Ovary (tissue), 7 donors: ENCODE measurements at regions not wholly inside any gene's neighbourhood (a gene's known extent, or its start where the extent isn't known, plus 50 kb on each side); places are given as distances from the start of the nearest gene placed in this dataset.
"Not testable (repeated sequence)": the region's sequence is repeated elsewhere in the genome, so short reads cannot be mapped to it uniquely, and the experiment has no call there.

Experiments used
- DNase-seq, 5 donors: peaks; one replicate each; pipeline ENCODE4 v3.0.0-alpha.2; 2019 to 2020
- H3K27ac ChIP-seq, 2 donors: fragments of 200-600 bp; one replicate each; pipeline versions ENCODE4 v1.5.1 to v1.8.0; 2019 to 2022
- H3K27me3 ChIP-seq: fragments of 200-600 bp; one replicate; pipeline ENCODE4 v1.8.0; 2022
- H3K36me3 ChIP-seq: fragments of 200-600 bp; sonication (generic); one replicate; pipeline ENCODE4 v1.5.1; 2019
- H3K4me1 ChIP-seq: one replicate; pipeline ENCODE4 v1.8.1; 2013; ENCODE audit warnings: mild to moderate bottlenecking, moderate library complexity; ENCODE audit not compliant: insufficient read depth
- H3K4me3 ChIP-seq: fragments of 200-600 bp; sonication (generic); one replicate; pipeline ENCODE4 v1.5.1; 2017
- H3K9me3 ChIP-seq, 2 donors: fragments of 200-600 bp in 1 of 2; sonication (generic) in 1 of 2; one replicate each; pipeline versions ENCODE4 v1.5.1 to v1.8.1; 2013 to 2019; ENCODE audit warnings: mild to moderate bottlenecking in 1 of 2, moderate library complexity in 1 of 2
- EP300 ChIP-seq: sonication (generic); formaldehyde crosslinking; IDR thresholded peaks from one replicate; pipeline ENCODE4 v1.6.1; 2017; ENCODE audit warnings: antibody characterized with exemption
- POLR2A ChIP-seq: fragments of 450-650 bp; IDR thresholded peaks from one replicate; pipeline ENCODE4 v1.6.1; 2017; ENCODE audit warnings: antibody characterized with exemption, mild to moderate bottlenecking, moderate library complexity
- WGBS, 3 donors: extraction: QIAGEN DNeasy Blood & Tissue Kit in 1 of 3; methylation state at CpG; one replicate each; pipeline versions ENCODE4 v1.1.5 to v1.1.7; 2013 to 2017; 5-methylcytosine and 5-hydroxymethylcytosine counted together
- intact Hi-C, 4 donors: fragments of 100-400 bp; cut with DNase I; formaldehyde crosslinking; loops; one replicate each; pipeline versions ENCODE4 v1.11.0 to v1.15.1; 2022 to 2023
- TF ChIP-seq, protein P1 (sequence below), 3 donors: fragments of 450-650 bp in 2 of 3; fragments of 200-600 bp in 1 of 3; IDR thresholded peaks; one replicate each; pipeline versions ENCODE4 v1.5.1 to v1.8.0; 2016 to 2022; ENCODE audit warnings: antibody characterized with exemption in 3 of 3, mild to moderate bottlenecking in 1 of 3
- donor health status: DM: no; HTN: no; CAD: no; lungs with moderate emphysema.
- donor health status: DM: no; HTN: no; CAD: no.
- donor health status: Bipolar disorder and iron deficiency.
- donor health status: DM: no; HTN: no; CAD: no.
- donor health status: DM: yes; HTN: yes; CAD: no.

DNA sequence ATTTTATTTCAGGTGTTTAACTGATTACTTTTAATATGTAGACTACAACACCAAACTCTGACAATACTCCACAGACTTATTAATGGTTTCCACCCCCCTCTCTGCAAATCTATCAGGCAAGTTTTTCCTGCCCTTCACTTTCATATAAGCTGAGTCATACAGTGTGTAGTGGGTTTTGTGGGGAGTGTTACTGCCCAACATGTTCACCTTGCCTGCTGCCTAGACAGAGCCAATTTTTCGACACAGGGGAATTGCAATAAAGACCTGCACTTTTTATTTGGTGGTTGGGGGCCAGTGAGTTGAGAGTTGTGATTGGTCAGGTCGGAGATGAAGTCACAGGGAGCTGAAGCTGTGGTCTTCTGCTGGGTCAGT is 119.7 kb downstream of the PPIAL4G start:
- Histone ChIP-seq H3K9me3 (no peaks in the 10 kb centered on the region), H3K4me1 (no peaks in the 10 kb centered on the region), H3K27ac (no peak overlapping the region), H3K4me3 (no peak overlapping the region), H3K36me3 (no peaks in the 10 kb centered on the region), H3K27me3 (no peaks in the 10 kb centered on the region)
- WGBS, 3 donors, result 89 to 93% (median 92%) methylated on average over 2 of the region's 2 CpGs
- DNase-seq, result no peak
- intact Hi-C loops, result no loop called here
- TF ChIP-seq EP300 (no peak), POLR2A (no peak)
- TF ChIP-seq, protein P1, sequence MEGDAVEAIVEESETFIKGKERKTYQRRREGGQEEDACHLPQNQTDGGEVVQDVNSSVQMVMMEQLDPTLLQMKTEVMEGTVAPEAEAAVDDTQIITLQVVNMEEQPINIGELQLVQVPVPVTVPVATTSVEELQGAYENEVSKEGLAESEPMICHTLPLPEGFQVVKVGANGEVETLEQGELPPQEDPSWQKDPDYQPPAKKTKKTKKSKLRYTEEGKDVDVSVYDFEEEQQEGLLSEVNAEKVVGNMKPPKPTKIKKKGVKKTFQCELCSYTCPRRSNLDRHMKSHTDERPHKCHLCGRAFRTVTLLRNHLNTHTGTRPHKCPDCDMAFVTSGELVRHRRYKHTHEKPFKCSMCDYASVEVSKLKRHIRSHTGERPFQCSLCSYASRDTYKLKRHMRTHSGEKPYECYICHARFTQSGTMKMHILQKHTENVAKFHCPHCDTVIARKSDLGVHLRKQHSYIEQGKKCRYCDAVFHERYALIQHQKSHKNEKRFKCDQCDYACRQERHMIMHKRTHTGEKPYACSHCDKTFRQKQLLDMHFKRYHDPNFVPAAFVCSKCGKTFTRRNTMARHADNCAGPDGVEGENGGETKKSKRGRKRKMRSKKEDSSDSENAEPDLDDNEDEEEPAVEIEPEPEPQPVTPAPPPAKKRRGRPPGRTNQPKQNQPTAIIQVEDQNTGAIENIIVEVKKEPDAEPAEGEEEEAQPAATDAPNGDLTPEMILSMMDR (IDR thresholded peaks at IDR 0.05), result no peak

DNA sequence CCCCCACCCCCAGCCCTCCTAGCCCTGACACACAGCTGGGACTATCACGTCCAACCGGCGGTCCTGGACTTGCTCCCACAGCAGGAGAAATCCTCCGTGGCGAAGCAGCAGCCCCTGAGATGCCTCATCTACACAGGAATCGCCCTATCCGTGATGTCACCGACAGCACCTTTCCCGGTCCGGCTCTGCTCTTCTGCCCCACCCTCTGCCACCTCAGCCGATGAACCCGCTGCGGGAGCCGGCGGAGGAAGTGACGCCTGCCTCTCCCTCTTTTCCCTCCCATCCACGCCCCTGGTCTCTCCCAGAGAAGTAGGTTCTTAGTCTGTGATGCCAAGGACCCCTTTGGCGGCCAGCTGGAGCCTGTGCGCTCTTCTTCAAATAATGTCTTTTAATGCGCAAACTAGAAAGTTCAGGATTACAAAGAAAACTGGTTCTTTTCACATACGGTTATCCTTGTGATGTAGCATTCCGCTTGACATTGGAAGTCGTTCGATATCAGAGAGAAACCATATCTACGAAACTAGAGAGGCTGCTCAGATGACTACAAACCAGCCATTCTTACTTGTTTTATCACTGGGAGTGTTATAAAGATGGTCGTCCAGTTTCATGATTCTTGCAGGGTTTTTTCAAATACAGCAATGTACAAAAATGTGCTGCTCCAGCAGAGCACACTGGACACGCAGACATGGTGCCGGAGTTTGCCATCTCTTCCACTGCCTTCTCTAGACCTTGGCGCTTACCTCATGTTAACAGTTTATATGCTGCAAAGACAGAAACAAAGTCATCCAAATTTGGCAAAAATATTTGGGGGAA is 120.3 kb downstream of the PPIAL4G start:
- H3K9me3 ChIP-seq, result no peaks in the 10 kb centered on the region
- no peak overlapping the region for H3K4me3 ChIP-seq
- H3K27me3 ChIP-seq, result no peaks in the 10 kb centered on the region
- TF ChIP-seq EP300 (no peak), POLR2A (no peak)
- TF ChIP-seq, protein P1 (IDR thresholded peaks at IDR 0.05), result no peak
- no peaks in the 10 kb centered on the region for H3K4me1 ChIP-seq
- DNase-seq, result no peak
- no peaks in the 10 kb centered on the region for H3K36me3 ChIP-seq
- intact Hi-C loops, result no loop called here
- no peak overlapping the region for H3K27ac ChIP-seq
- 31 to 34% (median 34%) methylated on average over 29 of the region's 29 CpGs for WGBS, 3 donors

DNA sequence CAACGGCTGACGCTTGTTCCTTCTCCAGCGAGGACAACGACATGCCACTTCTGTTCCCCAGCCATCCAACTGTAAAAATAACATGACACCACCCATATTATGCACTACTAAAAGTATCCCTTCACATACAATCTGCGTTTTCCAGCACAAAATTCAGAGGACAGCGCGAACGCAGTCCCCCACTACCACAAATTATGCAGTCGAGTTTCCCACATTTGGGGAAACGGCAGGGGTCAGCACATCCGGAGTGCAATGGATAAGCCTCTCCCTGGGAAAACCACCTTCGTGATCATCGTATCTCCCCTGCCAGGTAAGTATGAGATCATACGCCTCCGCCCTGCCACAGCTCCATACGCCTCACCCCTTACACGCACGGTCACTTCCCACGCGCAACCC is 120.9 kb downstream of the PPIAL4G start:
- DNase-seq, result no peak
- Histone ChIP-seq H3K4me1 (no peaks in the 10 kb centered on the region), H3K27me3 (no peaks in the 10 kb centered on the region), H3K27ac (no peak overlapping the region), H3K4me3 (no peak overlapping the region), H3K9me3 (no peaks in the 10 kb centered on the region), H3K36me3 (no peaks in the 10 kb centered on the region)
- 15 to 20% (median 15%) methylated on average over 20 of the region's 20 CpGs for whole genome bisulfite sequencing, 3 donors
- TF ChIP-seq POLR2A (no peak), EP300 (no peak)
- TF ChIP-seq, protein P1 (IDR thresholded peaks at IDR 0.05), result no peak
- intact Hi-C loops, result no loop called here

DNA sequence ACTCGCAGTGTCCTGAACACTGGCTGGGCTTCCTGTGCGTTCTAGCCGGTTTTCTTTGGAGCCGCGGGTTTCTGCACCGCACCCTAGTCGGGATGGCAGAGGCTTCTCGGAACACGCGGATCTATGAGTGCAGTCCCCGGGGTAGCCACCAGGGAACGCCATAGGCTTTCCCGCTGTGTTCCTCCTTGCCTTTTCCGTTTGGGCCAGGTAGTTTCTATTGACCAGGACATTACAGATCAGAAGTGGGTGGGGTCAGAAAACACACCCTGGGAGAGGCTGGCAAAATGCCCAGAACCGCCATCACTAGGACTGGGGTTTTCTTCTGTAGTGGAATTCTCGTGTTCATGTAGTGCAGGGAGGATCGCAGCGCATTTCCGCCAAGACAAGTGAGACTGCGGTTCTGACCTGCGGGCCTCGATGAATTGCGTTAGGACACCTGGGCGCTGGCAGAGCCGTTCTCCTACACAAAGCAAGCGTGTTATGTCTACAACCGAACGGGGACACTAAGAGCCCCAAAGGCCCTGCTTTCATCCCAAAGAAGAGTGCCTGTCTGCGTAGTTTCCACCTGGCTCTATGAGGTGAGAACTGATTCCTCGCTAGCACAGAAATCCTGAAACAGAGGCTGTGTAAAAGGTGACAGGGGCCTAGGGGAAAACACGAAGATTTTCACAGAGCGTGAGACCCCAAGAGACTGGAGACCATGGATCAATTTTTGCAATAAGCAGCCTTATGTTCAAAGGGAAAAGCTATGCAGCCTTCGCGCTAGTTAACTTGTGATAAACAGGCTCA is 121.5 kb downstream of the PPIAL4G start:
- H3K36me3 ChIP-seq, H3K27ac ChIP-seq, H3K9me3 ChIP-seq, H3K4me3 ChIP-seq, H3K4me1 ChIP-seq, intact Hi-C loops, DNase-seq, H3K27me3 ChIP-seq: not testable (repeated sequence)
- WGBS, 3 donors, result 18 to 31% (median 26%) methylated on average over 34 of the region's 34 CpGs

DNA sequence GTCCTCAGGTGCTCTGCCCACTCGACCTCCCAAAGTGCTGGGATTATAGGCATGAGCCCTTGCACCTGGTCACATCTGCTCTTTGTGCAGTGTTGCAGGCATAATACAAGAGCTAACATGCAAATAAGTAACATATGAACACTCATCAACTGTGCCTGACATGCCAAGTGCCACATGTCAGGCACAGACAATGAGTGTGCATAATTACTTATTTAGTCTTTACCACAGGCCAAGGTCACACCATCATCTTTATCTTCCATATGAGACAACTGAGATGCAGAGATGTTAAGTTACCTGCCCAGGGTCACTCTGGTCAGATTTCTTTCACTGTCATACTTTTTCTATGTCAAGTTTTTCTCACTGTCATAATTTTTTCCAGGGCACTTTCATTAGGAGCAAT is 126.1 kb downstream of the PPIAL4G start:
- H3K9me3 ChIP-seq, result no peaks in the 10 kb centered on the region
- TF ChIP-seq, protein P1 (IDR thresholded peaks at IDR 0.05), result no peak
- no peak for TF ChIP-seq POLR2A
- no peak for TF ChIP-seq EP300
- 80 to 88% (median 81%) methylated on average over 1 of the region's 1 CpG for WGBS, 3 donors
- H3K4me1 ChIP-seq, result no peaks in the 10 kb centered on the region
- no peak for DNase-seq
- no peak overlapping the region for H3K4me3 ChIP-seq
- no peak overlapping the region for H3K27ac ChIP-seq
- no peaks in the 10 kb centered on the region for H3K27me3 ChIP-seq
- intact Hi-C loops, result no loop called here
- no peaks in the 10 kb centered on the region for H3K36me3 ChIP-seq
